ENCODE measurements at regions not wholly inside any gene's neighbourhood (a gene's known extent, or its start where the extent isn't known, plus 50 kb on each side); places are given as distances from the start of the nearest gene placed in this dataset. TPM values are rescaled to one million over a fixed set of nuclear protein-coding genes. Genes with fewer than 3 reads are reported as not detected.

- Histone ChIP-seq H3K27ac (no peak overlapping the region), H3K4me3 (no peak overlapping the region), H3K27me3 (no peaks in the 10 kb centered on the region), H3K4me1 (peaks cover 0 to 14% (median 2%) of the 10 kb centered on the region in 4 donors), H3K9me3 (no peaks in the 10 kb centered on the region), H3K36me3 (no peaks in the 10 kb centered on the region)
- TF ChIP-seq EP300 (IDR thresholded peaks at IDR 0.05) (no peak), CTCF (IDR thresholded peaks at IDR 0.05) (no peak), POLR2A (IDR thresholded peaks at IDR 0.05) (no peak)
- 26 to 31% methylated on average over 2 of the region's 2 CpGs for WGBS, 2 donors
- no peak for DNase-seq (ENCODE audit: low spot score in 2 of 2)
Measured at GRCh38 chr4:86536151-86536550, 58.0 kb upstream of the PTPN13 start.

- H3K4me3 ChIP-seq = no peak overlapping the region
- H3K4me1 ChIP-seq = peaks cover 0 to 34% (median 8%) of the 10 kb centered on the region in 4 donors
- 57 to 86% methylated on average over 4 of the region's 4 CpGs for WGBS, 2 donors
- no peak overlapping the region for H3K27ac ChIP-seq
- no peaks in the 10 kb centered on the region for H3K9me3 ChIP-seq
- TF ChIP-seq CTCF (IDR thresholded peaks at IDR 0.05) (no peak), EP300 (IDR thresholded peaks at IDR 0.05) (no peak), POLR2A (IDR thresholded peaks at IDR 0.05) (no peak)
- no peaks in the 10 kb centered on the region for H3K36me3 ChIP-seq
- DNase-seq (ENCODE audit: low spot score in 2 of 2) = no peak
- H3K27me3 ChIP-seq = no peaks in the 10 kb centered on the region
Measured at GRCh38 chr4:86542319-86543027, 51.6 kb upstream of the PTPN13 start.

GRCh38 chr4:86543080-86543479 is 51.0 kb upstream of the PTPN13 start:
- no peak for TF ChIP-seq POLR2A (IDR thresholded peaks at IDR 0.05)
- no peak for TF ChIP-seq CTCF (IDR thresholded peaks at IDR 0.05)
- TF ChIP-seq EP300 (IDR thresholded peaks at IDR 0.05) = no peak

GRCh38 chr4:86543560-86544309 is 50.4 kb upstream of the PTPN13 start:
- no peak for DNase-seq (ENCODE audit: low spot score in 2 of 2)
- Histone ChIP-seq H3K36me3 (no peaks in the 10 kb centered on the region), H3K4me1 (peaks cover 0 to 34% (median 8%) of the 10 kb centered on the region in 4 donors), H3K9me3 (no peaks in the 10 kb centered on the region), H3K27ac (peak overlapping the region in 2 of 4 donors; percentile 10 to 14), H3K4me3 (no peak overlapping the region), H3K27me3 (no peaks in the 10 kb centered on the region)
- TF ChIP-seq EP300 (IDR thresholded peaks at IDR 0.05) = no peak
- WGBS, 2 donors = 12 to 21% methylated on average over 2 of the region's 2 CpGs

More at GRCh38 chr4:86543080-86543479, 51.0 kb upstream of the PTPN13 start:
- H3K4me3 ChIP-seq = no peak overlapping the region
- H3K9me3 ChIP-seq = no peaks in the 10 kb centered on the region
- H3K27ac ChIP-seq = peak overlapping the region in 1 of 4 donors; percentile 14
- no peaks in the 10 kb centered on the region for H3K36me3 ChIP-seq
- WGBS, 2 donors = 66 to 68% methylated on average over 3 of the region's 3 CpGs
- DNase-seq (ENCODE audit: low spot score in 2 of 2) = no peak
- peaks cover 0 to 34% (median 8%) of the 10 kb centered on the region in 4 donors for H3K4me1 ChIP-seq
- no peaks in the 10 kb centered on the region for H3K27me3 ChIP-seq

GRCh38 chr4:86544310-86544966 is 49.7 kb upstream of the PTPN13 start:
- no peaks in the 10 kb centered on the region for H3K27me3 ChIP-seq
- H3K36me3 ChIP-seq = no peaks in the 10 kb centered on the region
- no peaks in the 10 kb centered on the region for H3K9me3 ChIP-seq
- peaks cover 0 to 34% (median 8%) of the 10 kb centered on the region in 4 donors for H3K4me1 ChIP-seq
- 7 to 28% methylated on average over 2 of the region's 2 CpGs for WGBS, 2 donors
- no peak for TF ChIP-seq CTCF (IDR thresholded peaks at IDR 0.05)
- no peak for TF ChIP-seq POLR2A (IDR thresholded peaks at IDR 0.05)
- TF ChIP-seq EP300 (IDR thresholded peaks at IDR 0.05) = no peak
- no peak overlapping the region for H3K4me3 ChIP-seq
- DNase-seq (ENCODE audit: low spot score in 2 of 2) = no peak
- H3K27ac ChIP-seq = peak overlapping the region in 2 of 4 donors; percentile 12 to 14

Small RNA genes in the stretch of these regions (small RNA-seq; reads per million reads assigned to genes)
- not detected for gene MIR4452
